ENCODE measurements at regions not wholly inside any gene's neighbourhood (a gene's known extent, or its start where the extent isn't known, plus 50 kb on each side); places are given as distances from the start of the nearest gene placed in this dataset.
"Not testable (repeated sequence)": the region's sequence is repeated elsewhere in the genome, so short reads cannot be mapped to it uniquely, and the experiment has no call there.

DNA sequence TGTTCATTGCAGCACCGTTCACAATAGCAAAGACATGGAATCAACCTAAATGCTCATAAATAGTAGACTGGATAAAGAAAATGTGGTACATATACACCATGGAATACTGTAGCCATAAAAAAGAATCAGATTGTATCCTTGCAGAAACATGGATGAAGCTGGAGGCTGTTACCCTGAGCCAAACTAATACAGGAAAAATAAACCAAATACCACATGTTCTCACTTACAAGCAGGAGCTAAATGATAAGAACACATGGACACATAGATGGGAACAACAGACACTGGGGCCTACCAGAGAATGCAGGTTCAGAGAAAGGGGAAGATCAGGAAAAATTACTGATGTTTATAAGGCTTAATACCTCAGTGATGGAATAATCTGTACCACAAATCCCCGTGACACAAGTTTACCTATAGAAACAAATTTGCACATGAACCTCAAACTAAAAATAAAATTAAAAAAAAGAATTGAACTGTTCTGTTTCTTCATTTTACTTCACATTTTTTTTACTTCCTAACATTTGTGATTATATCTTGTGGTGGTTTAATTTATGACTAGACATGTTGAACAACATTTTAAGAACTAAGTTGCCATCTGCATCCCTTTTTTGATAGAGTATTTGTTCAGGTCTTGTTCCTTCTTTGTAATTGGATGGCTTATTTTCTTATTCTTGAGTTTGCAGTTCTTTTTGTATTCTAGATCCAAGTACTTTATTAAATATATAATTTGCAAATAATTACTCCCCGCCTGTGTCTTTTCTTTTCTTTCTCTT is 835.2 kb downstream of the FSCB start:
- H3K27ac ChIP-seq (ENCODE audit: low read depth), result no peak overlapping the region
- no peak overlapping the region for H3K4me3 ChIP-seq (ENCODE audit: low read depth, low read length)
- H3K4me1 ChIP-seq (ENCODE audit: insufficient read depth), result no peaks in the 10 kb centered on the region
- 63% methylated on average over 3 of the region's 3 CpGs for WGBS
- no peak for DNase-seq (ENCODE audit: extremely low spot score)
- no peaks in the 10 kb centered on the region for H3K36me3 ChIP-seq (ENCODE audit: insufficient read depth)

DNA sequence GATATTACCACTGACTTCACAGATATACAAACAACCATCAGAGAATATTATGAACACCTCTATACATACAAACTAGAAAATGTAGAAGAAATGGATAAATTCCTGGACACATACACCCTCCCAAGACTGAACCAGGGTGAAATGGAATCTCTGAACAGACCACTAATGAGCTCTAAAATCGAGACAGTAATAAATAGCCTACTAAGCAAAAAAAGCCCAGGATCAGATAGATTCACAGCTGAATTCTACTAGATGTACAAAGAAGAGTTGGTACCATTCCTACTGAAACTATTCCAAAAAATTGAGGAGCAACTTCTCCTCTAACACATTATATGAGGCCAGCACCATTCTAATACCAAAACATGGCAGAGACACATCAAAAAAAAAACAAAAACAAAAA is 837.7 kb downstream of the FSCB start:
- no peaks in the 10 kb centered on the region for H3K4me1 ChIP-seq (ENCODE audit: insufficient read depth)
- no peak overlapping the region for H3K4me3 ChIP-seq (ENCODE audit: low read depth, low read length)
- H3K36me3 ChIP-seq (ENCODE audit: insufficient read depth), result no peaks in the 10 kb centered on the region
- DNase-seq (ENCODE audit: extremely low spot score), result no peak
- 77% methylated on average over 1 of the region's 1 CpG for WGBS
- H3K27ac ChIP-seq (ENCODE audit: low read depth), result no peak overlapping the region

DNA sequence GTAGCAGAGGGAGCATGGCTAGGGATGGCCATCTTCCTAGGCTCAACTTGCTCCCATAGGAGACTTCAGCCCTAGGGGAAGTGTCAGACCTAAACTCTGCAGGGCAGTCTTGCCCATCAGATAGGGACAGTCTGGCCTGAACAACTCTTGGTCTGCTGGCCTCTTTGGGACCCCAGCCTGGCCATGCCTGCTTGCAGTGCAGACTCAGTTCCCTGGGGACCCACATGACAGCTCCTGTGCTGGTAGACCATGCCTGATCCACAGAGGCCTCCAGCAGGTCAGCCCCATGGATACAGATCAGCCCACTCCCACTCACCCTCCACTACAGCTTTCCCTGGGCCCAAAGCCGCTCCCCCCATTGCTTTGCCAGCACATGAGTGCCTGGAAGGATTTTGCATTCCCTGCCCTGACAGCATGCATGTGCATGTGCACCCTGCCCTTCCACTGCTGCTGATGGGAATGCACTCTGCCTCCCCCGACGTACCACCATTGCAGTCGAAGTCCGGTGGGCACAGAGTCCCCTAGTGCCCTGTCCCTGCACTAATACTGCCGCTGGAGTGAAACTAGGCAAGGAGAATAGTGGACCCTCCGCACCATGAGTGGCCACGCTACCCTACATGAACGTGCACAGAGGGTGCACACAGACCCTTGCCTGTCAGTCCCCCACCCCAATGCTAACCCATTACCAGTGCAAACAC is 841.4 kb downstream of the FSCB start:
- Histone ChIP-seq H3K27ac (ENCODE audit: low read depth) (no peak overlapping the region), H3K36me3 (ENCODE audit: insufficient read depth) (no peaks in the 10 kb centered on the region), H3K4me3 (ENCODE audit: low read depth, low read length) (no peak overlapping the region), H3K4me1 (ENCODE audit: insufficient read depth) (no peaks in the 10 kb centered on the region)
- DNase-seq (ENCODE audit: extremely low spot score), result no peak
- WGBS, result 85% methylated on average over 9 of the region's 9 CpGs

DNA sequence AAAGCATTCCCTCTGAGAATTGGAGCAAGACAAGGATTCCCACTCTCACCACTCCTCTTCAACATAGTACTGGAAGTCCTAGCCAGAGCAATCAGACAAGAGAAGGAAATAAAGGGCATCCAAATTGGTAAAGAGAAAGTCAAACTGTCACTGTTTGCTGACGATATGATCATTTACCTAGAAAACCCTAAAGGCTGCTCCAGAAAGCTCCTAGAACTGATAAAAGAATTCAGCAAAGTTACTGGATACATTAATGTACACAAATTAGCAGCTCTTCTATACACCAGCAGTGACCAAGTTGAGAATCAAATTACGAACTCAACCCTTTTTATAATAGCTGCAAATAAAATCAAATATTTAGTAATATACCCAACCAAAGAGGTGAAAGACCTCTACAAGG is 851.9 kb downstream of the FSCB start:
- not testable (repeated sequence) for H3K4me1 ChIP-seq (ENCODE audit: insufficient read depth); DNase-seq (ENCODE audit: extremely low spot score); H3K36me3 ChIP-seq (ENCODE audit: insufficient read depth); H3K27ac ChIP-seq (ENCODE audit: low read depth); H3K4me3 ChIP-seq (ENCODE audit: low read depth, low read length)
- 98% methylated on average over 2 of the region's 2 CpGs for WGBS

DNA sequence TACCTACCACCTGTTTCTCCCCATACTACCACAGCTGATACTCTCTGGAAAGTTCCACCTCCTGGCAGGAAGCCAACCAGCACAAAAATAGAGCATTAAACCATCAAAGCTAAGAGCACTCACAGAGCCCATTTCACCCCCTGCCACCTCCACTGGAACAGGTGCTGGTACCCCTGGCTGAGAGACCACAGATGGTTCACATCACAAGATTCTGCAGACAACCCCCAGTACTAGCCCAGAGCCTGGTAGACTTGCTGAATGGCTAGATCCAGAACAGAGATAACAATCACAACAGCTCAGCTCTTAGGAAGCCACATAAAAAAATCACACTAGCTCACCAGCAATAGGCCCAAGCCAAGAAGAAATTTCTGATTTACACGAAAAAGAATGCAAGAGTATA is 855.2 kb downstream of the FSCB start:
- Histone ChIP-seq H3K4me3 (ENCODE audit: low read depth, low read length) (no peak overlapping the region), H3K4me1 (ENCODE audit: insufficient read depth) (peaks cover 2% of the 10 kb centered on the region), H3K36me3 (ENCODE audit: insufficient read depth) (no peaks in the 10 kb centered on the region), H3K27ac (ENCODE audit: low read depth) (no peak overlapping the region)
- WGBS, result 72% methylated on average over 1 of the region's 1 CpG
- no peak for DNase-seq (ENCODE audit: extremely low spot score)

DNA sequence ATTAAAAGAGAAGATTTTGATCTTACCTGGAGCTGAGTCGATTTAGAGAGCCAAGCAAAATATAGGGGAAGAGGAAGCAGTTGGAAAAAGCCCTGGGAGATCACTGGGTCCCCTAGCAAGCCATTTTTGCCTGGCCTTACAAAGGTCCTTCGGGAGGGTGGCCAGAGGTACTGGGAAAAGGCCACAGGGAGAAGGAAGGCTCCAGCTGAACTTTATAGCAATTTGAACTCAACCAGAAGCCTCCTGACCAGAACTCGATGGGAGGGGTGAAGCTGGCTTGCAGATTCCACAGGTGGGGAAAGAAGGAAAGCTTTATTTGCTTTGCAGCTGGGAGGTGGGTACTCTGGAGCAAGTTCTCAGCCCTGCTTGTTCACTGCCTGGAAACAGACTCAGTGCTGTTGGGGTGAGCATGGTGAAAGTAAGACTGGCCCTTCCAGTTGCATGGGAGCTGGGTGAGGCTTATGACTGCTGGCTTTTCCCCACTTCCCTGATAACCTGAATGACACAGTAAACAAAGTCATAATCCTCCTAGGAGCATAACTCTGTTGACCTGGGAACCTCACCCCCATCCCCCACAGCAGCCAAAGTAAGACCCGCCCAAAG is 855.8 kb downstream of the FSCB start:
- Histone ChIP-seq H3K4me3 (ENCODE audit: low read depth, low read length) (no peak overlapping the region), H3K27ac (ENCODE audit: low read depth) (no peak overlapping the region), H3K4me1 (ENCODE audit: insufficient read depth) (peaks cover 2% of the 10 kb centered on the region), H3K36me3 (ENCODE audit: insufficient read depth) (no peaks in the 10 kb centered on the region)
- DNase-seq (ENCODE audit: extremely low spot score), result no peak
- WGBS, result 78% methylated on average over 4 of the region's 4 CpGs

DNA sequence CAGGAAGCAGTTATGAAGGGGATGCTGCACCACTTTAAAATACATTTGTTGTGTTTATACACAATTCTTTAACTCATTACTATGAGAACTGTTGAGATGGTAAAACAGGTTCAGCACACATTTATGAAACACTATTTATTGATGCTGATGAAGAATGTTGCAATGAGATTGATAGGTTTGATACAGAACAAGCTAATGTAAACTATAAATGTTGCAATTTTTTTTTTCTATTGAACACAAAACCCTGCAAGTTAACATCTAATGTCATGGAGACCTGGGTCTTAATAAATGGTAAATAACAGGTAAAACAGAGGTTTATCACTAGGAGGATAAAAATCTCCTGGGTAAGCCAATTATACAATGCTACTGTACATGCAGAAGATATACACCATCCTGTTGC is 857.6 kb downstream of the FSCB start:
- H3K27ac ChIP-seq (ENCODE audit: low read depth), result no peak overlapping the region
- no peak overlapping the region for H3K4me3 ChIP-seq (ENCODE audit: low read depth, low read length)
- peaks cover 2% of the 10 kb centered on the region for H3K4me1 ChIP-seq (ENCODE audit: insufficient read depth)
- no peak for DNase-seq (ENCODE audit: extremely low spot score)
- no peaks in the 10 kb centered on the region for H3K36me3 ChIP-seq (ENCODE audit: insufficient read depth)

DNA sequence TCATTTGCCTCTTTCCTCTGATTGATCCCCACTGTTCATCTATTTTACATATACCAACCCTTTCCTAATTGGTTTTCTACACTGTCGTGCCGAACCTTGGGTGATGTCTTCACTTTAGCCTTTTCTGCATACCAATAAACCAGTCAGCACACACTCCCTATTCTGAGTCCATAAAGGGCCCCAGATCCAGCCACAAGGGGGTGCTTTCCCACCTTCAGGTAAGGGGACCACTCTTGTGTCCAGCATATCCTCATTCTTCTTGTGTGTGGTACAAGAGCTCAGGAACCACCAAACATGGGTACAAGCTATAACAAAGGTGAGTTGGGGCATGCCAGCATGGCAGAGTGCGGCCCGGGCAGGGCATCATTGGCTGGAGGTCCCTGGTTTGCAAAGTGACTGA is 859.8 kb downstream of the FSCB start:
- no peak for DNase-seq (ENCODE audit: extremely low spot score)
- H3K27ac ChIP-seq (ENCODE audit: low read depth), result no peak overlapping the region
- H3K36me3 ChIP-seq (ENCODE audit: insufficient read depth), result no peaks in the 10 kb centered on the region
- H3K4me1 ChIP-seq (ENCODE audit: insufficient read depth), result peaks cover 2% of the 10 kb centered on the region
- WGBS, result 73% methylated on average over 4 of the region's 4 CpGs
- no peak overlapping the region for H3K4me3 ChIP-seq (ENCODE audit: low read depth, low read length)

DNA sequence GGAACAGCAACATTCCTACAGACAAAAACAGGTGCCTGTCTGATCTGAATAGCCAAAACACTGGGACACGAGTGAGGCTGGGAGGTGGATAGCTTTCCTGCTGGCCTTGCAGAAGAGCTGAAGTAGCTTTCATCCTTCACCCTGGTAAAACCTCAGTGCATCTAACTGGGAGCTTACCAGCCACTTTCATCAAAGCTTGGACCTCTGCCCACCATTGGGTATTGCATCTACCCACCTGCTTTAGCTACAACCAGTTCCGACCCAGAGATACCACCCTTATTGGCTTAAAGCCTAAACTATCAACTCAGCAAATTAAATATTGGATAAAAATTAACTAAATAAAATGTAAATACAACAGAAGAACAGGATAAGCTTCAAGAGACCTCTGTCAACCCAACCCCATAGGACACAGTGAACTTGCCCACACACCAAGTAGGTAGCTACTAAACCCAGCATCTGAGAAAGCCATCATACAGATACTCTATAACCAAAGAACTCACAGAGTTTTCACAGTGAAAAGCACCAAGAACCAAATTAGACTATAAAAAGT is 866.3 kb downstream of the FSCB start:
- Histone ChIP-seq H3K4me1 (ENCODE audit: insufficient read depth) (no peaks in the 10 kb centered on the region), H3K27ac (ENCODE audit: low read depth) (no peak overlapping the region), H3K36me3 (ENCODE audit: insufficient read depth) (no peaks in the 10 kb centered on the region), H3K4me3 (ENCODE audit: low read depth, low read length) (no peak overlapping the region)
- WGBS, result 90% methylated on average over 2 of the region's 2 CpGs
- DNase-seq (ENCODE audit: extremely low spot score), result no peak

DNA sequence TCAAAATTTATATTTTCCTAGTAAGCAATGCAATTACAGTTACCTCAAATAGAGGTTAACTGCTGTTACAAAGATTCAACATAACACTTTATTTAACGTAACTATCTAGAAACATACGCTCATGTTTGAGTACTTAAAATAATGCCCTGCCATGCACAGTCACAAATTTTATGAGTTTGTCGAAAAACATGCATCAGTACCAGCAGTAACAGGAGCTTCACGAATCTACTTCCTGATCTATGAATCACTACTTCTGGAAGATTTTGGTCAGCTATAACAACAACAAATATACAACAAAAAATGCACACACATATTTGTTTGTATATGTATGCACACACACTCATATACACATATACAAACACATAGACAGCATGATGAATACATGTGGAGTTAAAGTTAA is 881.8 kb downstream of the FSCB start:
- no peaks in the 10 kb centered on the region for H3K36me3 ChIP-seq (ENCODE audit: insufficient read depth)
- H3K27ac ChIP-seq (ENCODE audit: low read depth), result no peak overlapping the region
- DNase-seq (ENCODE audit: extremely low spot score), result no peak
- H3K4me1 ChIP-seq (ENCODE audit: insufficient read depth), result no peaks in the 10 kb centered on the region
- H3K4me3 ChIP-seq (ENCODE audit: low read depth, low read length), result no peak overlapping the region
- 73% methylated on average over 4 of the region's 4 CpGs for WGBS

DNA sequence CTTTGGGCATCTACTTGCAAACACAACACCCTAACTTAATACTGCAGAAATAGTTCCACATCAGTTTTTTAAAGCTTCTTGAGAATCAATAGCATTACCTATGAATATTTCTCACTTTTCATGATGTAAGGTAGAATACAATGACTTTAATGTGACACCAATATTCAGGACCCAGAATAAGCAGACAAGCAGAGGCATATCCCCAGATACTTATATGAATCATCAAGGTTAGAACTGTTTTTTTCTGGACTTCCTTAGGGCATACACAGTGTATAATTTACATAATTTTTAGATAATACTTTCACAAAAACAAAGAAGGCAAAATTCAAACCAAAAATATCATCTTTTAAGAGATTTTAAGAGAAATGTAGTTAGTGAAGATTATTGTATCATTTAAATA is 885.8 kb downstream of the FSCB start:
- Histone ChIP-seq H3K4me1 (ENCODE audit: insufficient read depth) (no peaks in the 10 kb centered on the region), H3K4me3 (ENCODE audit: low read depth, low read length) (no peak overlapping the region), H3K36me3 (ENCODE audit: insufficient read depth) (no peaks in the 10 kb centered on the region), H3K27ac (ENCODE audit: low read depth) (no peak overlapping the region)
- DNase-seq (ENCODE audit: extremely low spot score), result no peak

DNA sequence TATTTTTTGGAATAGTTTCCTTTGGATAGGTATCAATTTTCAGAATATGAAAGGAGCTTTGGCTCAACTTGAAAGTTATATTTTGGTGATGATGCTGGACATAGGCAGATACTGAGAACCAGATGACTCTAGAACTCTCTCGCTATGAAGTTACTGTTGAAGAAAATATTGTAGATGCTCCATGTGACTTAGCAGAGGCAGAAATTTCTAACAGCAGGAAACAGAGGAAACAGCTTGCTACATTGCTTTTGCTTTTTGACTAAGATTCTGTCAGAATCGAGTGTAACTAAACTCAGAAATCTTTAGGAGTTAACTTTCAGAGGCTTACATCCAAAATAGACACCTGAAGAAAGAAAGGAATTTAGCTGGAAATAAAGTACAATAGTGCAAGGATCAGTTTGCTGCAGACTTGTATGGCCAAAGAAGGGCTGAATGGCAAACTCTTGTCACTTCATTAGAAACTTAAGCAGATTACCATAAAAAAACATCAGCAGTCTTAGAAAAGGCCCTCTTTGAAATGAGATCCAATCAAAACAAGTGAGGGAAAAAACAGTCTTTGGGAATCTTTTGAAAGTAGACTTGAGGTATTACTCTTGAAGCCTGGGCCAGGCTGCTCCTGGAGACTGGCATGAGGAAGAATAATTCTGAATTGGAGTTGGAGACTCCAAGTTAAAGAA is 911.8 kb downstream of the FSCB start:
- Histone ChIP-seq H3K4me3 (ENCODE audit: low read depth, low read length) (no peak overlapping the region), H3K27ac (ENCODE audit: low read depth) (no peak overlapping the region), H3K36me3 (ENCODE audit: insufficient read depth) (no peaks in the 10 kb centered on the region), H3K4me1 (ENCODE audit: insufficient read depth) (no peaks in the 10 kb centered on the region)
- DNase-seq (ENCODE audit: extremely low spot score), result no peak
- 82% methylated on average over 2 of the region's 2 CpGs for WGBS

DNA sequence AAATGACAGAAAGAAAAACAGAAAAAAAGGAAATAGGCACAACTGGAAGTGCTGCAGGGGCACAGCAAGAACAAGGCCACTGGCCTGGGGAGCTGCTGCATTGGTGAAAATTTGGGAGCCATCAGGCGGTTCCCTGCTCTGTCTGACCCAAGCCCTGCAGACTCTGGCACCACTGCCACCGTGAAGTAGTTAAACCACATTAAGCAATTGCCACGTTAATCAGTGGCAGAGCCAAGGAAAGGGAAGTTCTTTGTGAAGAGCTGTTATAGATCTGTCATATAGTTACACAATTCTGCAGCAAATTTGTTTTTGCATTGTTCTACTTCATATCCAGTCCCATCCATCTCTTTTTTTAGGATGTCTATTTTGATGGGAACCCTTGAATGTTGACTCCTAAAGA is 915.3 kb downstream of the FSCB start:
- DNase-seq (ENCODE audit: extremely low spot score), result no peak
- H3K4me1 ChIP-seq (ENCODE audit: insufficient read depth), result no peaks in the 10 kb centered on the region
- 66% methylated on average over 3 of the region's 3 CpGs for WGBS
- no peaks in the 10 kb centered on the region for H3K36me3 ChIP-seq (ENCODE audit: insufficient read depth)
- H3K27ac ChIP-seq (ENCODE audit: low read depth), result no peak overlapping the region
- no peak overlapping the region for H3K4me3 ChIP-seq (ENCODE audit: low read depth, low read length)

DNA sequence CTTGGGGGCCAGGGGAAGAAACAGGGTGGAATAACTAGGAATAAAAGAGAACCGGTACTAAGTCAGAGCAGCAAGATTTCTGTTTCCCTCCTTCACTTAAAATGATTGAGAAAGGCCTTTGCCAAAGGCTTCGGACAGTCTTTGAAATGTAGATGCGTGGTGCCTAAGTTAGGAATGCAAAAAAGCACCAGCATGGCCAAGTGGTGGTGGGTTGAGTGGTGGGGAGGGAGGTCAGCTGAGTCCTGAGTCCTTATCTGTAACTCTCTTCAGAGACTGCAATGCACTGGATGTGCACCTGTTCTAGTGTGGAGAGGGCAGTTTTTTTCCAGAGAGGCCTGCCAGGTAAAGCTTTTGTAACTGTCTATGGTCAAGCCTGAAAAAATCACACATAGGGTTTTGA is 919.9 kb downstream of the FSCB start:
- Histone ChIP-seq H3K27ac (ENCODE audit: low read depth) (no peak overlapping the region), H3K4me1 (ENCODE audit: insufficient read depth) (no peaks in the 10 kb centered on the region), H3K36me3 (ENCODE audit: insufficient read depth) (no peaks in the 10 kb centered on the region), H3K4me3 (ENCODE audit: low read depth, low read length) (no peak overlapping the region)
- WGBS, result 71% methylated on average over 3 of the region's 3 CpGs
- no peak for DNase-seq (ENCODE audit: extremely low spot score)
